Gastrocnemius medialis (tissue), 4 donors: ENCODE measurements at regions not wholly inside any gene's neighbourhood (a gene's known extent, or its start where the extent isn't known, plus 50 kb on each side); places are given as distances from the start of the nearest gene placed in this dataset.

Experiments used
- ATAC-seq, 2 donors: fragments of 150-250 bp; one replicate each; pipeline ENCODE4 v1.9.1; 2016
- DNase-seq, 2 donors: peaks; one replicate each; pipeline ENCODE4 v3.0.0-alpha.2; 2019
- H3K27ac ChIP-seq, 4 donors: fragments of 200-600 bp; sonication (generic); 1 replicate in 1 of 4; 2 replicates in 3 of 4; pipeline ENCODE4 v1.5.1; 2016 to 2018; ENCODE audit warnings: mild to moderate bottlenecking in 2 of 4, moderate library complexity in 1 of 4
- H3K27me3 ChIP-seq, 3 donors: fragments of 200-600 bp; sonication (generic) in 2 of 3; 1 replicate in 1 of 3; 2 replicates in 2 of 3; pipeline versions ENCODE4 v1.5.1 to v1.6.0; 2016 to 2019; ENCODE audit warnings: mild to moderate bottlenecking in 1 of 3, moderate library complexity in 1 of 3
- H3K36me3 ChIP-seq, 2 donors: fragments of 200-600 bp; sonication (generic) in 1 of 2; one replicate each; pipeline ENCODE4 v1.5.1; 2017 to 2018
- H3K4me1 ChIP-seq, 2 donors: fragments of 200-600 bp; sonication (generic) in 1 of 2; one replicate each; pipeline ENCODE4 v1.5.1; 2016 to 2017; ENCODE audit warnings: mild to moderate bottlenecking in 2 of 2
- H3K4me3 ChIP-seq, 4 donors: fragments of 200-600 bp; sonication (generic) in 3 of 4; 1 replicate in 1 of 4; 2 replicates in 3 of 4; pipeline ENCODE4 v1.5.1; 2016 to 2019; ENCODE audit warnings: mild to moderate bottlenecking in 2 of 4
- H3K9me3 ChIP-seq, 3 donors: fragments of 200-600 bp; sonication (generic) in 2 of 3; 1 replicate in 1 of 3; 2 replicates in 2 of 3; pipeline ENCODE4 v1.5.1; 2016 to 2019
- POLR2A ChIP-seq, 2 donors: fragments of 450-650 bp; IDR thresholded peaks; one replicate each; pipeline ENCODE4 v1.6.1; 2017; ENCODE audit warnings: antibody characterized with exemption in 2 of 2, mild to moderate bottlenecking in 2 of 2, moderate library complexity in 2 of 2
- in situ Hi-C, 4 donors: fragments of 200-750 bp; cut with MboI; loops; one replicate each; pipeline versions ENCODE4 v1.15.0 to v1.8.0; 2017; ENCODE audit warnings: low sequenced_read_pairs in 4 of 4
- intact Hi-C: fragments of 100-400 bp; cut with DNase I; formaldehyde crosslinking; loops from one replicate; pipeline ENCODE4 v1.15.1; 2023; ENCODE audit warnings: low total_unique reads
- TF ChIP-seq, protein P1 (sequence below), 5 experiments: fragments of 450-650 bp in 3 of 5; fragments of 200-600 bp in 2 of 5; sonication (generic) in 2 of 5; IDR thresholded peaks in 4 of 5; conservative IDR thresholded peaks in 1 of 5; 1 replicate in 4 of 5; 2 replicates in 1 of 5; pipeline ENCODE4 v1.5.1; 2016 to 2019; ENCODE audit warnings: antibody characterized with exemption in 5 of 5, mild to moderate bottlenecking in 3 of 5, moderate library complexity in 3 of 5

GRCh38 chr1:215005078-215005477, 77.5 kb upstream of the KCNK2 start:
- in situ Hi-C loops = no loop called here
- ATAC-seq = no peak

DNA sequence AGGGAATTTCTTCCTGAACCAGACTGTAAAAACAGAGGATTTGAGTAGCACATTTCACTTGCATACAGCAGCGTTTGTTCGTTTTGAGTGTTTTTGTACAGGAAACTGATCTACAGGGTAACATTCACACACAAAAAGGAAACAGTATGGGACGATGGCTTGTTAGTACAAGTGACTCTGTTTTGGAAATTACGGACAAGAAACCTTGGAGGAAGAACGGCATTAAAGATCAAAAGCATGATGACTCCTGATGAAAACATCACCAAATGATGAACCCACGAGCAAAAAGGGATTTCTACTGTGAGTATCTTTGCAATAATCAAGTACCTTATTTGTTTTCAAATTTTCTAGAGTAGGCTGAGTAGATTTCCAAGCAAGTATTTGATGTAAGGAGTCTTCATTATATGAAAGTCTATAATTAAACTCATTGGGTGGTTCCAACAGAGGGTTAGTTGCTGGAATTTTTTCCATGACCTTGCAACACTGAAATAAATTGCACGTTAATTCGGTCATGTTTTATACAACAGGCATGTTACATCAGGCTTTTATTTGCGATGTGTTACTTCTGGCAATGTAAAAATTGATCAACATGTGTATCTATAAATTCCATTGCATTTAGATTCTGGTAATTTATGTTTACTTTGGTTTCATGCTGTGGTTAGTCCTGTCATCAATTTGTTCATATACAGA, 76.7 kb upstream of the KCNK2 start:
- intact Hi-C loops = no loop called here
- no peaks in the 10 kb centered on the region for H3K27me3 ChIP-seq
- TF ChIP-seq POLR2A (IDR thresholded peaks at IDR 0.05) = no peak
- TF ChIP-seq, protein P1, sequence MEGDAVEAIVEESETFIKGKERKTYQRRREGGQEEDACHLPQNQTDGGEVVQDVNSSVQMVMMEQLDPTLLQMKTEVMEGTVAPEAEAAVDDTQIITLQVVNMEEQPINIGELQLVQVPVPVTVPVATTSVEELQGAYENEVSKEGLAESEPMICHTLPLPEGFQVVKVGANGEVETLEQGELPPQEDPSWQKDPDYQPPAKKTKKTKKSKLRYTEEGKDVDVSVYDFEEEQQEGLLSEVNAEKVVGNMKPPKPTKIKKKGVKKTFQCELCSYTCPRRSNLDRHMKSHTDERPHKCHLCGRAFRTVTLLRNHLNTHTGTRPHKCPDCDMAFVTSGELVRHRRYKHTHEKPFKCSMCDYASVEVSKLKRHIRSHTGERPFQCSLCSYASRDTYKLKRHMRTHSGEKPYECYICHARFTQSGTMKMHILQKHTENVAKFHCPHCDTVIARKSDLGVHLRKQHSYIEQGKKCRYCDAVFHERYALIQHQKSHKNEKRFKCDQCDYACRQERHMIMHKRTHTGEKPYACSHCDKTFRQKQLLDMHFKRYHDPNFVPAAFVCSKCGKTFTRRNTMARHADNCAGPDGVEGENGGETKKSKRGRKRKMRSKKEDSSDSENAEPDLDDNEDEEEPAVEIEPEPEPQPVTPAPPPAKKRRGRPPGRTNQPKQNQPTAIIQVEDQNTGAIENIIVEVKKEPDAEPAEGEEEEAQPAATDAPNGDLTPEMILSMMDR (IDR thresholded peaks at IDR 0.05 in 4 of 5, conservative IDR thresholded peaks at IDR 0.05 in 1 of 5) = no peak
- H3K4me3 ChIP-seq = peak overlapping the region in 2 of 4 donors; percentile 3
- peak overlapping the region in 1 of 4 donors; percentile 27 for H3K27ac ChIP-seq
- in situ Hi-C loops = no loop called here
- H3K36me3 ChIP-seq = no peaks in the 10 kb centered on the region
- no peaks in the 10 kb centered on the region for H3K9me3 ChIP-seq
- peaks cover 0 to 15% of the 10 kb centered on the region in 2 donors for H3K4me1 ChIP-seq
- DNase-seq = no peak
- ATAC-seq = no peak

More at GRCh38 chr1:215005078-215005477, 77.5 kb upstream of the KCNK2 start:
- H3K4me1 ChIP-seq = peaks cover 0 to 15% of the 10 kb centered on the region in 2 donors
- TF ChIP-seq, protein P1 (IDR thresholded peaks at IDR 0.05 in 4 of 5, conservative IDR thresholded peaks at IDR 0.05 in 1 of 5) = no peak
- no peak for TF ChIP-seq POLR2A (IDR thresholded peaks at IDR 0.05)
- H3K4me3 ChIP-seq = peak overlapping the region in 2 of 4 donors; percentile 3
- H3K9me3 ChIP-seq = no peaks in the 10 kb centered on the region
- intact Hi-C loops = no loop called here
- H3K27me3 ChIP-seq = no peaks in the 10 kb centered on the region
- peak overlapping the region in 1 of 4 donors; percentile 27 for H3K27ac ChIP-seq
- H3K36me3 ChIP-seq = no peaks in the 10 kb centered on the region
- no peak for DNase-seq

DNA sequence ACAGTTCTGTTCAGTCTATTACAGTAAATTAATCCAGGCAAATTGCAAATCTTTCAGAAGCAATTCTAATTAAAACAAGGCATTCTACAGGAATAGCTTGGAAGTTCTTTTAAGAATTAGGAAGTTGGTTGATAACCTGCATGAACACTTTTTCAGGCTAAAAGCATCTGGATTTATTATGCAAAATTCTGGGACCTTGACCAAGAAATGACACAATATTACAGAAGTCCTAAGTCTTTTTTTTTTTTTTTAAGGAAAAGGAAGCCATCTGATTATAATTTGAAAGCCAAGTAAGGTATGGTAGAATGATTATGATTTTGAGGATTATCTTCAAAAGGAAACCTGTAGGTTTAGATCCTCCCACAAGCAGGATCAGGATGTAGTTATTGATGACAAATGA, 74.7 kb upstream of the KCNK2 start:
- TF ChIP-seq POLR2A (IDR thresholded peaks at IDR 0.05) = no peak
- TF ChIP-seq, protein P1 (IDR thresholded peaks at IDR 0.05 in 4 of 5, conservative IDR thresholded peaks at IDR 0.05 in 1 of 5) = no peak
- no peak for DNase-seq
- Histone ChIP-seq H3K27me3 (no peaks in the 10 kb centered on the region), H3K27ac (no peak overlapping the region), H3K4me3 (no peak overlapping the region), H3K9me3 (no peaks in the 10 kb centered on the region), H3K36me3 (no peaks in the 10 kb centered on the region), H3K4me1 (peaks cover 0 to 15% of the 10 kb centered on the region in 2 donors)
- intact Hi-C loops = no loop called here
- ATAC-seq = no peak
- in situ Hi-C loops = no loop called here

DNA sequence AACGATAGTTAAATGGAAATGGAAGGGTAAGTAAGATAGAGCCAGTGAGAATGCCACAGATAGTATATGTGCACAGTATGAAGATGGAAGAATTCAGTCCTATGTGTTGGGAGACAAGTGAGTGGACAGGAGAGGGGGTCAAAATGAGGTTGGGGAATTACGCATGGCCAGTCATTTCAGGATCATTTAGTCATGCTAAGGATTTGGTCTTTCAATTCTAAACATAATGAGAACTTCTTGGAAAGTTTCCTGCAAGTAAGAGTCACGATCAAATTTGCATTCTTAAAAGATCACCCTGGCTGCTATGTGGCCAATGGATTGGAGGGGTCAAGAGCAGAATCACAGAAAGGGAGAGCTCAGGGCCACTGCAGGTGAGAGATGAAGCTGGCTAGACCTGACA, 64.0 kb upstream of the KCNK2 start:
- Histone ChIP-seq H3K27ac (no peak overlapping the region), H3K4me3 (no peak overlapping the region), H3K4me1 (no peaks in the 10 kb centered on the region), H3K27me3 (no peaks in the 10 kb centered on the region), H3K9me3 (no peaks in the 10 kb centered on the region), H3K36me3 (no peaks in the 10 kb centered on the region)
- TF ChIP-seq, protein P1 (IDR thresholded peaks at IDR 0.05 in 4 of 5, conservative IDR thresholded peaks at IDR 0.05 in 1 of 5) = no peak
- no peak for TF ChIP-seq POLR2A (IDR thresholded peaks at IDR 0.05)
- in situ Hi-C loops = no loop called here
- DNase-seq = no peak
- intact Hi-C loops = no loop called here
- ATAC-seq = no peak
